Stimulated activated CD8-positive, alpha-beta memory T cell treated with anti-CD3 and anti-CD28 coated beads, Interleukin-12 subunit alpha, Interleukin-12 subunit beta, amount 100 ng/mL, for 24 hours (primary cell): ENCODE measurements at regions not wholly inside any gene's neighbourhood (a gene's known extent, or its start where the extent isn't known, plus 50 kb on each side); places are given as distances from the start of the nearest gene placed in this dataset.

ENCODE experiments used
- DNase-seq: peaks from one replicate; pipeline ENCODE4 v3.0.0-alpha.2; 2020; ENCODE audit errors: extremely low read depth

- DNase-seq = no peak
Measured at GRCh38 chr16:51733181-51733580, 582.1 kb upstream of the SALL1 start.

- DNase-seq = no peak
Measured at GRCh38 chr16:51731160-51731559, 580.1 kb upstream of the SALL1 start.

GRCh38 chr16:51723036-51723724 is 572.1 kb upstream of the SALL1 start:
- DNase-seq = no peak

GRCh38 chr16:51722467-51722866 is 571.4 kb upstream of the SALL1 start:
- no peak for DNase-seq

GRCh38 chr16:51719376-51719775 is 568.3 kb upstream of the SALL1 start:
- DNase-seq = no peak

GRCh38 chr16:51716195-51716594 is 565.1 kb upstream of the SALL1 start:
- DNase-seq = no peak

GRCh38 chr16:51713502-51713901 is 562.4 kb upstream of the SALL1 start:
- DNase-seq = no peak

- DNase-seq = no peak
Measured at GRCh38 chr16:51710905-51711563, 560.0 kb upstream of the SALL1 start.

GRCh38 chr16:51710186-51710585 is 559.1 kb upstream of the SALL1 start:
- no peak for DNase-seq

- DNase-seq = no peak
Measured at GRCh38 chr16:51708861-51709260, 557.8 kb upstream of the SALL1 start.

GRCh38 chr16:51707666-51708065 is 556.6 kb upstream of the SALL1 start:
- no peak for DNase-seq

- DNase-seq = no peak
Measured at GRCh38 chr16:51705142-51705541, 554.1 kb upstream of the SALL1 start.

GRCh38 chr16:51701025-51701424 is 550.0 kb upstream of the SALL1 start:
- DNase-seq = no peak

GRCh38 chr16:51699686-51700396 is 548.8 kb upstream of the SALL1 start:
- DNase-seq = no peak

- DNase-seq = no peak
Measured at GRCh38 chr16:51698647-51699046, 547.6 kb upstream of the SALL1 start.

GRCh38 chr16:51697454-51697853 is 546.4 kb upstream of the SALL1 start:
- no peak for DNase-seq

- DNase-seq = no peak
Measured at GRCh38 chr16:51696376-51696775, 545.3 kb upstream of the SALL1 start.

- DNase-seq = no peak
Measured at GRCh38 chr16:51691109-51691508, 540.0 kb upstream of the SALL1 start.

GRCh38 chr16:51685498-51685897 is 534.4 kb upstream of the SALL1 start:
- no peak for DNase-seq

GRCh38 chr16:51683882-51684281 is 532.8 kb upstream of the SALL1 start:
- no peak for DNase-seq

GRCh38 chr16:51682905-51683304 is 531.8 kb upstream of the SALL1 start:
- no peak for DNase-seq

GRCh38 chr16:51674615-51675014 is 523.5 kb upstream of the SALL1 start:
- DNase-seq = no peak

GRCh38 chr16:51670527-51670926 is 519.5 kb upstream of the SALL1 start:
- DNase-seq = no peak
